MM.1S (cell line): ENCODE measurements at regions not wholly inside any gene's neighbourhood (a gene's known extent, or its start where the extent isn't known, plus 50 kb on each side); places are given as distances from the start of the nearest gene placed in this dataset.

Experiments used
- DNase-seq: peaks from one replicate; pipeline ENCODE4 v3.0.0-alpha.2; 2015
- H2AFZ ChIP-seq: fragments of 300-600 bp; sonication (generic); 2 replicates; pipeline ENCODE4 v1.6.0; 2016; ENCODE audit warnings: antibody characterized with exemption, low read length
- H3F3A ChIP-seq: fragments of 300-600 bp; sonication (generic); 2 replicates; pipeline ENCODE4 v1.6.1; 2016; ENCODE audit warnings: mild to moderate bottlenecking, antibody characterized with exemption, low read length, moderate library complexity, mixed read lengths; ENCODE audit not compliant: insufficient read depth
- H3K27ac ChIP-seq: fragments of 300-600 bp; sonication (generic); 2 replicates; pipeline ENCODE4 v1.5.1; 2016; ENCODE audit warnings: mild to moderate bottlenecking, low read length
- H3K27me3 ChIP-seq: fragments of 300-600 bp; sonication (generic); replicated peaks from 2 replicates; pipeline ENCODE4 v1.6.0; 2016; ENCODE audit warnings: low read length; ENCODE audit not compliant: insufficient read depth
- H3K36me3 ChIP-seq: fragments of 300-600 bp; sonication (generic); replicated peaks from 2 replicates; pipeline ENCODE4 v1.6.1; 2016; ENCODE audit warnings: mild to moderate bottlenecking, low read length, mixed read lengths; ENCODE audit not compliant: insufficient read depth
- H3K4me1 ChIP-seq: fragments of 300-600 bp; sonication (generic); 2 replicates; pipeline ENCODE4 v1.6.1; 2016; ENCODE audit warnings: low read length, mixed read lengths
- H3K4me2 ChIP-seq: fragments of 300-600 bp; sonication (generic); 2 replicates; pipeline ENCODE4 v1.6.0; 2016; ENCODE audit warnings: low read depth, low read length
- H3K4me3 ChIP-seq: fragments of 300-600 bp; sonication (generic); 2 replicates; pipeline ENCODE4 v1.5.1; 2016; ENCODE audit warnings: low read length, mixed read lengths
- H3K79me2 ChIP-seq: fragments of 300-600 bp; sonication (generic); 2 replicates; pipeline ENCODE4 v1.6.1; 2016; ENCODE audit warnings: mixed run types, low read length, mixed read lengths
- H3K9ac ChIP-seq: fragments of 300-600 bp; sonication (generic); 2 replicates; pipeline ENCODE4 v1.6.1; 2016; ENCODE audit warnings: low read length, mixed read lengths
- H3K9me2 ChIP-seq: fragments of 300-600 bp; sonication (generic); replicated peaks from 2 replicates; pipeline ENCODE4 v1.6.1; 2016; ENCODE audit warnings: mild to moderate bottlenecking, low read length, mixed read lengths; ENCODE audit not compliant: insufficient read depth
- H3K9me3 ChIP-seq: fragments of 300-600 bp; sonication (generic); replicated peaks from 2 replicates; pipeline ENCODE4 v1.6.1; 2016; ENCODE audit warnings: mild to moderate bottlenecking, low read length, mixed read lengths; ENCODE audit not compliant: insufficient read depth
- H4K20me1 ChIP-seq: fragments of 300-600 bp; sonication (generic); 2 replicates; pipeline ENCODE4 v1.6.1; 2016; ENCODE audit warnings: mild to moderate bottlenecking, low read length, moderate library complexity, mixed read lengths; ENCODE audit not compliant: insufficient read depth
- CTCF ChIP-seq: fragments of 300-600 bp; sonication (generic); IDR thresholded peaks from 2 replicates; pipeline ENCODE4 v1.5.1; 2016; ENCODE audit warnings: antibody characterized with exemption, low read length, mixed read lengths
- EZH2 ChIP-seq: fragments of 300-600 bp; sonication (generic); optimal IDR thresholded peaks from 2 replicates; pipeline ENCODE3; 2017; ENCODE audit warnings: low read depth, mild to moderate bottlenecking, antibody characterized with exemption, low read length, mixed read lengths
- EZH2phosphoT487 ChIP-seq: fragments of 300-600 bp; sonication (generic); IDR thresholded peaks from 2 replicates; pipeline ENCODE4 v1.6.1; 2018; ENCODE audit warnings: antibody characterized with exemption, low read length

DNA sequence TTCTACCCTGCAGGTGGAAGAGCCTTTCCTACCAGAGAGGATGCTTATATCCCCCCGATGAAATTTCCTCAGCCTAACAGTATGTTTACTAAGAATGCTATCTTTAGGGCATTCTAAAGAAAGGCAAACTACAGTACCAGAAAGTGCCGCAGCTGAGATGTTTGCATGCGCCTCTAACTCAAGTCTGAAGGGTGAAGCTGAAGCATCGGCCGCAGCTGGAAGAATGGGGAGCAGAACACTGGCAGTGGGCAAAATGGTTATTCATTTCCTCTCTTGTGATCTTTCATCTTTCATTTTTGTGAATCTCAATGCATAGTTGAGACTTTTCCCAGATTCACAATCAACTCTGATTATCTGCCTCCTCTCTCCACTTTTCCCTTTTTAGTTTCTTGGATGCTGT is 648.2 kb upstream of the ZEB2 start:
- no peaks in the 10 kb centered on the region for H3K36me3 ChIP-seq
- no peak for DNase-seq
- no peak overlapping the region for H3K4me2 ChIP-seq
- no peaks in the 10 kb centered on the region for H3K4me1 ChIP-seq
- no peak overlapping the region for H3K4me3 ChIP-seq
- H3K9me3 ChIP-seq = no peaks in the 10 kb centered on the region
- no peaks in the 10 kb centered on the region for H3F3A ChIP-seq
- H2AFZ ChIP-seq = no peak overlapping the region
- H3K9me2 ChIP-seq = no peaks in the 10 kb centered on the region
- TF ChIP-seq EZH2phosphoT487 = no peak
- no peak for TF ChIP-seq CTCF
- TF ChIP-seq EZH2 = no peak
- H3K79me2 ChIP-seq = no peaks in the 10 kb centered on the region
- no peak overlapping the region for H3K9ac ChIP-seq
- H3K27ac ChIP-seq = no peak overlapping the region
- no peaks in the 10 kb centered on the region for H3K27me3 ChIP-seq
- H4K20me1 ChIP-seq = no peaks in the 10 kb centered on the region

DNA sequence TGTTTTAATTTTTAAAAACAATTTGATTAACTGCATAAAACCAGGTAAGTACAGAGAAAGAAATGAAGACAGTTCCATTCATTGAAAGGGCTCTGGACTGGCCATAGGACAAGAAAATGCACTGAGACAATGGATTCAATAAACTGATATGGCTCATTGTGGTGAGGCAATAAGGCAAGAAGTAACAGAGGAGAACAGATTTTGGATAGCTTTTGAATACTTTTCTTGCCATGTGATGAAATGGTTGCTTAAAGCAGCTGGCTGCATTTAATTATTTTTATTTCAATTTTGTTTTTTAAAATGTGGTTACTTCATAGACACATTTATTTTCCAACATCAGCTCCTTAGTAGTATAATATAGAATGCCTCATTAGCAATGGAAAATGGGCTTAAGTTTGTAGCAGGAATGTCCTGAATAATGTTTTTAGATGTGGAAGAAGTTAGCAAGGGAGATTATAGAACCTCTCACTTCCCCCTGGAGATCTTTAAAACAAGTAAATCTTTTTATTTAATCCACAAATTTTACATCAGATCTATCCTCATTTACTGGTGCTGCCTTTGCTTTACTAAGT is 646.9 kb upstream of the ZEB2 start:
- H3K4me3 ChIP-seq = no peak overlapping the region
- no peak overlapping the region for H3K9ac ChIP-seq
- no peak overlapping the region for H3K27ac ChIP-seq
- H4K20me1 ChIP-seq = no peaks in the 10 kb centered on the region
- no peaks in the 10 kb centered on the region for H3K4me1 ChIP-seq
- no peaks in the 10 kb centered on the region for H3K27me3 ChIP-seq
- no peak overlapping the region for H2AFZ ChIP-seq
- H3K79me2 ChIP-seq = no peaks in the 10 kb centered on the region
- no peaks in the 10 kb centered on the region for H3K9me3 ChIP-seq
- DNase-seq = no peak
- no peaks in the 10 kb centered on the region for H3K36me3 ChIP-seq
- TF ChIP-seq EZH2phosphoT487 = no peak
- TF ChIP-seq CTCF = no peak
- no peak for TF ChIP-seq EZH2
- H3K9me2 ChIP-seq = no peaks in the 10 kb centered on the region
- no peaks in the 10 kb centered on the region for H3F3A ChIP-seq
- H3K4me2 ChIP-seq = no peak overlapping the region

- no peaks in the 10 kb centered on the region for H3K27me3 ChIP-seq
- no peaks in the 10 kb centered on the region for H4K20me1 ChIP-seq
- no peaks in the 10 kb centered on the region for H3K9me2 ChIP-seq
- H3K4me2 ChIP-seq = no peak overlapping the region
- TF ChIP-seq EZH2 = no peak
- no peak for TF ChIP-seq CTCF
- TF ChIP-seq EZH2phosphoT487 = no peak
- no peaks in the 10 kb centered on the region for H3K79me2 ChIP-seq
- no peaks in the 10 kb centered on the region for H3K36me3 ChIP-seq
- H3K4me1 ChIP-seq = no peaks in the 10 kb centered on the region
- H3K9ac ChIP-seq = no peak overlapping the region
- no peaks in the 10 kb centered on the region for H3F3A ChIP-seq
- H3K4me3 ChIP-seq = no peak overlapping the region
- H2AFZ ChIP-seq = no peak overlapping the region
- no peak for DNase-seq
- H3K9me3 ChIP-seq = no peaks in the 10 kb centered on the region
- H3K27ac ChIP-seq = no peak overlapping the region
Observed at GRCh38 chr2:145161656-145162055, 641.7 kb upstream of the ZEB2 start.
